Mesothelial cell of epicardium (in vitro differentiated cells): ENCODE measurements at regions not wholly inside any gene's neighbourhood (a gene's known extent, or its start where the extent isn't known, plus 50 kb on each side); places are given as distances from the start of the nearest gene placed in this dataset.

ENCODE experiments used
- DNase-seq, 2 experiments: peaks; one replicate each; pipeline ENCODE4 v3.0.0; 2021; ENCODE audit warnings: low spot score in 2 of 2; ENCODE audit not compliant: unreplicated experiment in 2 of 2
- H3K27ac Mint-ChIP-seq: 2 replicates; pipeline ENCODE4 v1.8.0; 2021; ENCODE audit warnings: mixed read lengths
- H3K27me3 Mint-ChIP-seq: 2 replicates; pipeline ENCODE4 v1.8.0; 2021; ENCODE audit warnings: low read depth, mixed read lengths
- H3K36me3 Mint-ChIP-seq: 2 replicates; pipeline ENCODE4 v1.8.0; 2021; ENCODE audit warnings: mixed read lengths
- H3K4me1 Mint-ChIP-seq: 2 replicates; pipeline ENCODE4 v1.8.0; 2021; ENCODE audit warnings: mixed read lengths
- H3K4me3 Mint-ChIP-seq: 2 replicates; pipeline ENCODE4 v1.8.0; 2021; ENCODE audit warnings: mild to moderate bottlenecking, moderate library complexity, mixed read lengths
- H3K9me3 Mint-ChIP-seq: 2 replicates; pipeline ENCODE4 v1.8.0; 2021; ENCODE audit warnings: mixed read lengths
- TF ChIP-seq, protein P1 (sequence below): fragments of 200-600 bp; sonication (generic); IDR thresholded peaks from one replicate; pipeline ENCODE4 v1.5.0; 2021; ENCODE audit warnings: antibody characterized with exemption; ENCODE audit not compliant: unreplicated experiment

DNA sequence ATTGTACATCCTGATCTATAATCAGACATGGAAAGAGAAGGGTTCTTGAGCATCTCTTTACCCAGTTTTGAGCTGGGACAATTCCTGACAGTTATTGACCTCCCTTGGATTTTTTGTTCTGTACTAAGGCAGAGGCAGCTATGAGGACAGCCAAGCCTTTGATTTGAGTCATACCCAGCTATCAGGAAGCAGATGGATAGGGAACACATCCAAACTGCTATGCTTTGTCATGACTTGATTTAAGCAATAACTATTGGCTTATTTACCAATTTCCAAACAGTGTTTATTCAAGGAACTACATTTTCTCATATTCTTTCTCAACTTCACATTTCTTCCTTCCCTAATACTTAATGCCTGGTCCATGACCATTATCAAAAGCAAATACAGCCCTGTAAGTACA, 396.4 kb upstream of the STEAP1 start:
- TF ChIP-seq, protein P1, sequence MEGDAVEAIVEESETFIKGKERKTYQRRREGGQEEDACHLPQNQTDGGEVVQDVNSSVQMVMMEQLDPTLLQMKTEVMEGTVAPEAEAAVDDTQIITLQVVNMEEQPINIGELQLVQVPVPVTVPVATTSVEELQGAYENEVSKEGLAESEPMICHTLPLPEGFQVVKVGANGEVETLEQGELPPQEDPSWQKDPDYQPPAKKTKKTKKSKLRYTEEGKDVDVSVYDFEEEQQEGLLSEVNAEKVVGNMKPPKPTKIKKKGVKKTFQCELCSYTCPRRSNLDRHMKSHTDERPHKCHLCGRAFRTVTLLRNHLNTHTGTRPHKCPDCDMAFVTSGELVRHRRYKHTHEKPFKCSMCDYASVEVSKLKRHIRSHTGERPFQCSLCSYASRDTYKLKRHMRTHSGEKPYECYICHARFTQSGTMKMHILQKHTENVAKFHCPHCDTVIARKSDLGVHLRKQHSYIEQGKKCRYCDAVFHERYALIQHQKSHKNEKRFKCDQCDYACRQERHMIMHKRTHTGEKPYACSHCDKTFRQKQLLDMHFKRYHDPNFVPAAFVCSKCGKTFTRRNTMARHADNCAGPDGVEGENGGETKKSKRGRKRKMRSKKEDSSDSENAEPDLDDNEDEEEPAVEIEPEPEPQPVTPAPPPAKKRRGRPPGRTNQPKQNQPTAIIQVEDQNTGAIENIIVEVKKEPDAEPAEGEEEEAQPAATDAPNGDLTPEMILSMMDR, result no peak
- H3K27ac Mint-ChIP-seq, result no peak overlapping the region
- no peak overlapping the region for H3K4me3 Mint-ChIP-seq
- H3K27me3 Mint-ChIP-seq, result peaks cover 1% of the 10 kb centered on the region
- H3K4me1 Mint-ChIP-seq, result no peaks in the 10 kb centered on the region
- no peaks in the 10 kb centered on the region for H3K36me3 Mint-ChIP-seq
- no peaks in the 10 kb centered on the region for H3K9me3 Mint-ChIP-seq
- DNase-seq, result no peak

DNA sequence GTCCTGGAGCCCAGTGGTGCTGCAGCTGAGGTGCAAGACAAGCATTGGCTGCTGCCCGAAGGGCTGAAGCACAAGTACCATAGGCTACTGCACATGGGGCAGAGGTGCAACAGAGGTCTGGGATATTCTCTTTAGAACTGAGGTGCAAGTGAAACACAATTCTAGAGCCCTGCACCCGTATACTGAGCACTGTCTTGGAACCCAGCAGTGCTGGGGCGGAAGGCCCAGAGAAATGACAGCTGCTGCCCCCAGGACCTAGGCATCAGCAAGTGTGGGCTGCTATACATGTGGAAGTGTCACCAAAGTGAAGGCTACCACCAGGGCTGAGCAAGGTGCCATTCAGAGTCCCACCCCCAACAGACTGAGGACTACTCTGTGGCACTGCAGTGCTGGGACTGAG, 393.6 kb upstream of the STEAP1 start:
- H3K9me3 Mint-ChIP-seq, result no peaks in the 10 kb centered on the region
- no peak overlapping the region for H3K27ac Mint-ChIP-seq
- no peak for DNase-seq
- H3K27me3 Mint-ChIP-seq, result no peaks in the 10 kb centered on the region
- no peaks in the 10 kb centered on the region for H3K4me1 Mint-ChIP-seq
- H3K4me3 Mint-ChIP-seq, result no peak overlapping the region
- TF ChIP-seq, protein P1, result no peak
- H3K36me3 Mint-ChIP-seq, result no peaks in the 10 kb centered on the region

DNA sequence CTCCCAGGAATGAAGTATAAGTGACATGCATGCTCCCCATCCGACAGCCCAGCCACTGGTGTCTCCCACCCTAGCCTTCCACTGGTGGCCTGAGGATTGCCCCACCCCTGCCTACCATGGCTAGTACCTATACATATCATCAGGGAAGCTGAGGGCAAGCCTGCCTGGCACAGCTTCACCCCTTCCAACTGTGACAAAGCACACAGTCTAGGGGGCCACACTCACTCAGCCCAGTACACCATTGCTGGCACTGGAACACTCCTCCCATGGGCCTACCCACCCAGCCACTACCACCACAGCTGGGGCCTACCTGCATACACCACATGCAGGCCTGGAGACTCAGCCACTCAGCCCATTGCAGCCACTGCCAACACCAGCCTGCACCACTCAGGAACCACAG, 393.1 kb upstream of the STEAP1 start:
- Mint-ChIP-seq H3K4me1 (no peaks in the 10 kb centered on the region), H3K9me3 (no peaks in the 10 kb centered on the region)

DNA sequence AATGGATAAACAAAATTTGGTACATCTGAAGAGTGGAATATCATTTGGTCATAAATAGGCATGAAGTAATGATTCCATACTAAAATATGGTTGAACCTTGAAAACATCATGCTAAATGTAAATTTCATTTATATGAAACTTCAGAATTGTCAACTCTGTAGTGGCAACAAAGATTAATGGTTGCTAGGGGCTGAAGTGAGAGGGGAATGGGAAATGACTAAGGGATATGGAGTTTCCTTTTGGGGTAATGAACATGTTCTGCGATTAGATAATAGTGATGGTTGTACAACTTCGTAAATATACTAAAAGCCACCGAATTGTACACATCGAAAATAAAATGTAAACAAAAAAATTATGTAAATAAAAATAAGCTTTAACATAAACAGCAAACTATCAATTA, 384.1 kb upstream of the STEAP1 start:
- peaks cover 8% of the 10 kb centered on the region for H3K27me3 Mint-ChIP-seq
- no peak for DNase-seq
- H3K27ac Mint-ChIP-seq, result no peak overlapping the region
- no peaks in the 10 kb centered on the region for H3K4me1 Mint-ChIP-seq
- no peak overlapping the region for H3K4me3 Mint-ChIP-seq
- TF ChIP-seq, protein P1, result no peak
- H3K9me3 Mint-ChIP-seq, result no peaks in the 10 kb centered on the region
- no peaks in the 10 kb centered on the region for H3K36me3 Mint-ChIP-seq

More for the DNA sequence above, 393.1 kb upstream of the STEAP1 start:
- Mint-ChIP-seq H3K36me3 (no peaks in the 10 kb centered on the region), H3K27me3 (no peaks in the 10 kb centered on the region), H3K4me3 (no peak overlapping the region), H3K27ac (no peak overlapping the region)
- no peak for DNase-seq
- TF ChIP-seq, protein P1, result no peak

DNA sequence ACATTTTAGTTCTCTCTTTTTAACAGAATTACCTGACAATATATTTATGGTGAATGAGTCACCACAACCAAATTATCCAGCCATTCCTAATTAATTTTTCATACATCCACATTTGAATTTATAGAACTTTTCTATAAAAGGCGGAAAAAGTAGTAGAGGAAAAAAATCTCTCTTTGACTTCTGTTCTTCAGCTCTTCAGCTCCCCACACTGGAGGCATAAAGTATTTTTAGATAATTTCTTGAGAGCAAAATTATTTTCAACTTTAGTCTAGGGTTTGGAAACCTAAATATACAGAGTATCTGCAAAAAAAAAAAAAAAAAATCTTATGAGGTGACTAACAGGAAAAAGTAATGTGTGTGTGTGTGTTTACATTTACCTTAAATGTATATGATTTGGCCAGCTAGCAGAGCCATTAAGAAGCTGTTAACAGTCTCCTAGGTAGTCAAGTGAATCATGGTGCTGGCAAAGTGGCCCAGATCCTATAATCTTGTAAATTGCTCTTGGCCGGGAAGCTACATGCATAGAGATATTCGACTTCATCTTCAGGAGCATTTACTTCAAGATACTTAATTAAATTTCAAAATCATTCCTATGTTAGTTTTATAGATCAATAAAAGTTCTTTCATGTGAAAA, 383.1 kb upstream of the STEAP1 start:
- no peaks in the 10 kb centered on the region for H3K36me3 Mint-ChIP-seq
- H3K27me3 Mint-ChIP-seq, result peaks cover 9% of the 10 kb centered on the region
- DNase-seq, result no peak

More for the DNA sequence above, 383.1 kb upstream of the STEAP1 start:
- Mint-ChIP-seq H3K4me1 (no peaks in the 10 kb centered on the region), H3K4me3 (no peak overlapping the region), H3K27ac (no peak overlapping the region), H3K9me3 (no peaks in the 10 kb centered on the region)
- TF ChIP-seq, protein P1, result no peak
